ENCODE measurements at regions not wholly inside any gene's neighbourhood (a gene's known extent, or its start where the extent isn't known, plus 50 kb on each side); places are given as distances from the start of the nearest gene placed in this dataset.
"Not testable (repeated sequence)": the region's sequence is repeated elsewhere in the genome, so short reads cannot be mapped to it uniquely, and the experiment has no call there.

DNA sequence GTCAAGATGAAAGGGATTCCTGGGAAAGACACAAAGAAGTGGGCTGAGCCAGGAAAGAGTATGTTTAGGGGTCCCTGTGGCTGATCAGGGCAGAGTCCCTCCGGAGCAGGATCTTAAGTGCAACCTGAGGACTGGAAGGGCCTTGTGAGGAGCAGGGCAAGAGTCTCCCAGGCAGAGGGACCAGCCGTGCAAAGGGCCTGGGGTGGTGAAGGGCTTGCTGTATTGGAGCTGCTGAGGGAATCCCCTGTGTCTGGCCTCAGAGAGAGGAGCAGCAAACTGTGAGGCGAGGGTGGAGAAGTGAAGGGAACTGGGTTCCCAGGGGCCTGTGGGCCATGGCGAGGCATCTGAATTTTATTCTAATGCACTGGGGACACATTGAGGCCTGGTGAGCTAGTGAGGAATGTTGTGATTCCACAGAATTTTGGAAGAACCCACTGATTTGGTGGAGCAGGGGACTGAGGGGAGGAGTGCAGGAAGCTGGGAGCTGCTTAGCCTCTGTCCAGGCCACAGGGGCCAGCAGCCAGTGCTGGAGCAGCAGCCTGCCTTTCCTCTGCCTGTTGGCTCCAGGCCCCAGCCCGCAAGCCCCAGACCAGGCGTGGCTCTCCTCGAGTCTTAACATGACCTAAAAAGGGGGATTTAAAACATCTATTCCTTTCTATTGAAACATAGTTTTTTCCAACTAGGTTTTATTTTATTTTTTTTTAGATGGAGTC, 138.4 kb upstream of the IGFBP3 start:
- Histone ChIP-seq H3K9me3 (ENCODE audit: control insufficient read depth in 2 of 2, low read length in 2 of 2) (no peaks in the 10 kb centered on the region), H3K4me3 (ENCODE audit: low read depth, low read length) (no peak overlapping the region), H3K27ac (ENCODE audit: insufficient read depth, low read length, poor library complexity, severe bottlenecking) (no peak overlapping the region), H3K4me1 (ENCODE audit: control insufficient read depth, insufficient read depth, low read length, poor library complexity, severe bottlenecking) (no peaks in the 10 kb centered on the region), H3K36me3 (ENCODE audit: control insufficient read depth, insufficient read depth, low read length) (no peaks in the 10 kb centered on the region), H3K27me3 (ENCODE audit: control insufficient read depth, insufficient read depth, low read length) (no peaks in the 10 kb centered on the region)
- H3K27ac Mint-ChIP-seq, result no peak overlapping the region
- H3K4me3 Mint-ChIP-seq, result no peak overlapping the region
- H3K36me3 Mint-ChIP-seq, result no peaks in the 10 kb centered on the region
- H3K9me3 Mint-ChIP-seq, result no peaks in the 10 kb centered on the region
- H3K27me3 Mint-ChIP-seq, result no peaks in the 10 kb centered on the region
- no peaks in the 10 kb centered on the region for H3K4me1 Mint-ChIP-seq
- DNase-seq, result no peak
- ATAC-seq (ENCODE audit: low read depth in 2 of 2), result no peak

DNA sequence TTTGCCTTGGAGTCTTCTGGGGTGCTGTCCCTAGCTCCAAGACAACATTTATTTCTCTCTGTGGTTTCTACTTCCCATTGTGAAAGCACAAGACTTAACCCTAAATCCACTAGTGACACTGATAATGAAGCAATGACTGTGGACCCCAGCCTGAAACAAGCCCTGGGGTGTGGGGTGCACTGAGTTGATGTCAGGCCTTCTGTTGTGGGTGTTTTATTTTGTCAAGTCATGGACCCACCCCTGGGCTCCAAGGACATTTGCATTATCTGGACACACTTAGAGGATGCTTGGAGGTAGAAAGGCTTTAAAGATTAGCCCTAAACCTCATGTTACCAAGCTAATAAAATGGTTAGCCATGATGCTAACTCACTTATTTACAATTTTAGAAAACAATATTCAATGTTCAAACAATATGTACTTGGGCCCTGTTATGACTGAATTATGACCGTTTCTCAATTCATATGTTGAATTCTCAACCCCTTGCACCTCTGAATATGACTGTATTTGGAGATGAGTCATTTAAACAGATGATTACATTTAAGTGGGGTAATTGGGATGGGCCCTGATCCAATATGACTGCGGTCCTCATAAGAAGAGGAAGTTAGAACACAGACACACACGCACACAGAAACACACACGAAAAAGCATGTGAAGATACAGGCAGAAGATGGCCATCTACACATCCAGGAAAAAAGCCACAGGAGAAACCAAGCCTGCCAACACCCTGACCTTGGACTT, 137.2 kb upstream of the IGFBP3 start:
- H3K4me3 ChIP-seq (ENCODE audit: low read depth, low read length), result no peak overlapping the region
- no peaks in the 10 kb centered on the region for H3K4me1 ChIP-seq (ENCODE audit: control insufficient read depth, insufficient read depth, low read length, poor library complexity, severe bottlenecking)
- Mint-ChIP-seq H3K9me3 (no peaks in the 10 kb centered on the region), H3K36me3 (no peaks in the 10 kb centered on the region), H3K27ac (no peak overlapping the region), H3K27me3 (no peaks in the 10 kb centered on the region), H3K4me3 (no peak overlapping the region), H3K4me1 (no peaks in the 10 kb centered on the region)
- H3K27ac ChIP-seq (ENCODE audit: insufficient read depth, low read length, poor library complexity, severe bottlenecking), result no peak overlapping the region
- no peaks in the 10 kb centered on the region for H3K9me3 ChIP-seq (ENCODE audit: control insufficient read depth in 2 of 2, low read length in 2 of 2)
- H3K36me3 ChIP-seq (ENCODE audit: control insufficient read depth, insufficient read depth, low read length), result no peaks in the 10 kb centered on the region
- DNase-seq, result no peak
- no peaks in the 10 kb centered on the region for H3K27me3 ChIP-seq (ENCODE audit: control insufficient read depth, insufficient read depth, low read length)
- no peak for ATAC-seq (ENCODE audit: low read depth in 2 of 2)

DNA sequence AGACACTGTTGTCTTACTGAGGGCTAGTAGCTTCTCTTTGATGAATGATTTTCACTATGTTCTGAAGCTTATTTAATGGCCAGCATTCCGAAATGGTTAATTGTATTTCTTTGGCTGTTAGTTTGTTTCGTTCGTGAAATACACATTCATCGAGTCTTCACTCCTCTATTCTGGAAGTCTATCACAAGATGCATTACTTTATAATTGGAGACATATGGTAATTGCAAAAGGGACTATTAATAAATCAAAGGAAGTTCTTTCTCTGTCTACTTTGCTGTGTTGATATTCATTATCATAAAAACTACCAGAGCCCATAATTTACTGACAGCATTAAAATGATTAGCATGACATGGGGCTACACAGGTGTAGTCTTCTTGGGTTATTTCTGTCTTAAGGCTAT, 133.8 kb upstream of the IGFBP3 start:
- no peaks in the 10 kb centered on the region for H3K27me3 Mint-ChIP-seq
- Histone ChIP-seq H3K4me3 (ENCODE audit: low read depth, low read length) (no peak overlapping the region), H3K27ac (ENCODE audit: insufficient read depth, low read length, poor library complexity, severe bottlenecking) (no peak overlapping the region), H3K36me3 (ENCODE audit: control insufficient read depth, insufficient read depth, low read length) (no peaks in the 10 kb centered on the region), H3K4me1 (ENCODE audit: control insufficient read depth, insufficient read depth, low read length, poor library complexity, severe bottlenecking) (no peaks in the 10 kb centered on the region), H3K9me3 (ENCODE audit: control insufficient read depth in 2 of 2, low read length in 2 of 2) (no peaks in the 10 kb centered on the region), H3K27me3 (ENCODE audit: control insufficient read depth, insufficient read depth, low read length) (no peaks in the 10 kb centered on the region)
- no peaks in the 10 kb centered on the region for H3K36me3 Mint-ChIP-seq
- DNase-seq, result no peak
- H3K27ac Mint-ChIP-seq, result no peak overlapping the region
- H3K9me3 Mint-ChIP-seq, result peaks cover 0 to 2% (median 0%) of the 10 kb centered on the region in 7 donors
- H3K4me3 Mint-ChIP-seq, result no peak overlapping the region
- no peaks in the 10 kb centered on the region for H3K4me1 Mint-ChIP-seq
- no peak for ATAC-seq (ENCODE audit: low read depth in 2 of 2)

DNA sequence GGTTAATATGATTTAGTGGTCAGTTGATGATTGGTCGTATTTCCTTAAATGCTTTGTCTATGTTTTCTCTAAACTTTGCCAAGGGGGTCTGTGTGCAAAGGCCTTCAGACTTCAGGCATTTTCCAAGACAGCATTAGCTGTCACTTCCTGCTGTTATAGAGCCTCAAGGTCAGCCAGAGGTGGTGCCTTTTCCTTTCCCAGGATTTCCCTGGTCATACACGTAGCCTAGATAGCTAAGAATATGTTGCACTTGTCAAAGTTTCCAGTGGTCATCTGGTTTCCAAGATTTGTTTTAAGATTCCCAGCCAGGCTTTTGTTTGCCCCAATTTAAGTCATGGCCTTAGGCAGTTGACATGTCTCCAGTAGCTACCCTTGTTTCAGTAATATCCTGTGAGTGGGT, 133.2 kb upstream of the IGFBP3 start:
- H3K27me3 ChIP-seq (ENCODE audit: control insufficient read depth, insufficient read depth, low read length), result no peaks in the 10 kb centered on the region
- no peak for DNase-seq
- H3K4me3 ChIP-seq (ENCODE audit: low read depth, low read length), result no peak overlapping the region
- Mint-ChIP-seq H3K9me3 (peaks cover 0 to 2% (median 0%) of the 10 kb centered on the region in 7 donors), H3K4me3 (no peak overlapping the region), H3K27me3 (no peaks in the 10 kb centered on the region), H3K4me1 (no peaks in the 10 kb centered on the region), H3K27ac (no peak overlapping the region), H3K36me3 (no peaks in the 10 kb centered on the region)
- no peak overlapping the region for H3K27ac ChIP-seq (ENCODE audit: insufficient read depth, low read length, poor library complexity, severe bottlenecking)
- no peaks in the 10 kb centered on the region for H3K4me1 ChIP-seq (ENCODE audit: control insufficient read depth, insufficient read depth, low read length, poor library complexity, severe bottlenecking)
- H3K9me3 ChIP-seq (ENCODE audit: control insufficient read depth in 2 of 2, low read length in 2 of 2), result no peaks in the 10 kb centered on the region
- ATAC-seq (ENCODE audit: low read depth in 2 of 2), result no peak
- H3K36me3 ChIP-seq (ENCODE audit: control insufficient read depth, insufficient read depth, low read length), result no peaks in the 10 kb centered on the region

DNA sequence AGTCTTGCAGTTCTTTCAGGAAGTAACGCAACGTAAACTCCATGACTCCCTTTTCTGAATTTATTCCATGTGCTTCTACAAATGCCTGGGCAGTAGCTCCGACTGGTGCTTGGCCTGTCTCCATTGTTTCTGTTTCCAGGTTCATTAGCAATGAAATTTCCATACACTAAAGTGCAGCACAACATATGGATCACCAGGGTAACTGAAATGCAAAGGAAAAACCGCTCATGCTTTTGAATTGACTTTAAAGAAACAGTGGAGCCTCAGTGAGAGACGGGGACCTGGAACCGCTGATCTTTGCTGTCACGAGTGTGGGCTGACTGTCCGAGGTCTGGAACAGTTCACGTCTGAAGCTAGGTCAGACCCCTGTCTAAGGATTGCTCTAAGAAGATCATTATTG, 126.5 kb upstream of the IGFBP3 start:
- H3K36me3 Mint-ChIP-seq, result no peaks in the 10 kb centered on the region
- no peak overlapping the region for H3K27ac Mint-ChIP-seq
- peaks cover 0 to 2% (median 0%) of the 10 kb centered on the region in 7 donors for H3K9me3 Mint-ChIP-seq
- no peak overlapping the region for H3K27ac ChIP-seq (ENCODE audit: insufficient read depth, low read length, poor library complexity, severe bottlenecking)
- no peak for DNase-seq
- H3K27me3 ChIP-seq (ENCODE audit: control insufficient read depth, insufficient read depth, low read length), result no peaks in the 10 kb centered on the region
- no peaks in the 10 kb centered on the region for H3K9me3 ChIP-seq (ENCODE audit: control insufficient read depth in 2 of 2, low read length in 2 of 2)
- H3K4me1 Mint-ChIP-seq, result no peaks in the 10 kb centered on the region
- H3K4me3 Mint-ChIP-seq, result no peak overlapping the region
- H3K4me3 ChIP-seq (ENCODE audit: low read depth, low read length), result no peak overlapping the region
- no peaks in the 10 kb centered on the region for H3K27me3 Mint-ChIP-seq
- no peak for ATAC-seq (ENCODE audit: low read depth in 2 of 2)
- no peaks in the 10 kb centered on the region for H3K36me3 ChIP-seq (ENCODE audit: control insufficient read depth, insufficient read depth, low read length)
- H3K4me1 ChIP-seq (ENCODE audit: control insufficient read depth, insufficient read depth, low read length, poor library complexity, severe bottlenecking), result no peaks in the 10 kb centered on the region

DNA sequence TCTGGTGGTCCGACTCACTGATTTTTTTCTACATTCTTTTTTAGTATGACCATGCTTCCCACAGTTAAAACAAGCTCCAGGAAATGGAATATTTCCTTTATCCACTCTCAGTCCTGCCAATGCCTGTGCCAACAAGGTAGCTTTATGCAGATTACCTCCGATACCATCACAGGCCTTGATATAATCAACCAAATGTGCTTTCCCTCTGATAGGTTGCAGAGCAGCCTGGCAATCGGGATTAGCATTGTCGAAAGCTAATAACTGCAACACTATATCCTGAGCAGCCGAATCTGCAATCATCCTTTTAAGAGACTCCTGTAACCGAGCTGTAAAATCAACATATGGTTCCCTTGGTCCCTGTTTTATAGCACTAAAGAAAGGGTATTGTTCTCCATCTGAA, 122.3 kb upstream of the IGFBP3 start:
- H3K9me3 ChIP-seq (ENCODE audit: control insufficient read depth in 2 of 2, low read length in 2 of 2); H3K36me3 ChIP-seq (ENCODE audit: control insufficient read depth, insufficient read depth, low read length); H3K4me1 Mint-ChIP-seq; H3K27ac ChIP-seq (ENCODE audit: insufficient read depth, low read length, poor library complexity, severe bottlenecking); H3K27me3 Mint-ChIP-seq; H3K27ac Mint-ChIP-seq; H3K9me3 Mint-ChIP-seq; H3K4me3 Mint-ChIP-seq; DNase-seq; ATAC-seq (ENCODE audit: low read depth in 2 of 2); H3K4me3 ChIP-seq (ENCODE audit: low read depth, low read length); H3K4me1 ChIP-seq (ENCODE audit: control insufficient read depth, insufficient read depth, low read length, poor library complexity, severe bottlenecking); H3K36me3 Mint-ChIP-seq; H3K27me3 ChIP-seq (ENCODE audit: control insufficient read depth, insufficient read depth, low read length): not testable (repeated sequence)

DNA sequence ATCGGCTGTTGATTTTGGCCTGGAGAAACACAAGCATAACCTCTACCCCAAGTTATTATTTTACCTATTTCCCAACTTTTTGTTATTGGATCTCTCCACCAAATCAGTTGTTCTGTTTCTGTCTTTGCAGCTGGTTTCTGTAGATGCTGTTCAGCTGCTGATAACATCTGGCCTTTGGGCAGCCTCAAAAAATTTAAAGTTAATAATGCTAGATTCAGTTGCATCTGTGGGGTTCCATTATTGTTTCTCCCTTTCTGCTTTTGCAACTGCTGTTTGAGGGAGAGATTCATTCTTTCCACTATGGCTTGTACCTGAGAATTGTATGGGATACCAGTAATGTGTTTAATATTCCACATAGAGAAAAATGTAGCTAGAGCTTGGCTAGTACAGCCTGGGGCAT, 118.7 kb upstream of the IGFBP3 start:
- not testable (repeated sequence) for H3K4me3 Mint-ChIP-seq; H3K27ac ChIP-seq (ENCODE audit: insufficient read depth, low read length, poor library complexity, severe bottlenecking); H3K9me3 Mint-ChIP-seq; H3K27me3 Mint-ChIP-seq; H3K36me3 Mint-ChIP-seq; H3K4me1 Mint-ChIP-seq; H3K36me3 ChIP-seq (ENCODE audit: control insufficient read depth, insufficient read depth, low read length); H3K4me1 ChIP-seq (ENCODE audit: control insufficient read depth, insufficient read depth, low read length, poor library complexity, severe bottlenecking); H3K27ac Mint-ChIP-seq; H3K27me3 ChIP-seq (ENCODE audit: control insufficient read depth, insufficient read depth, low read length); H3K4me3 ChIP-seq (ENCODE audit: low read depth, low read length); ATAC-seq (ENCODE audit: low read depth in 2 of 2); DNase-seq; H3K9me3 ChIP-seq (ENCODE audit: control insufficient read depth in 2 of 2, low read length in 2 of 2)

DNA sequence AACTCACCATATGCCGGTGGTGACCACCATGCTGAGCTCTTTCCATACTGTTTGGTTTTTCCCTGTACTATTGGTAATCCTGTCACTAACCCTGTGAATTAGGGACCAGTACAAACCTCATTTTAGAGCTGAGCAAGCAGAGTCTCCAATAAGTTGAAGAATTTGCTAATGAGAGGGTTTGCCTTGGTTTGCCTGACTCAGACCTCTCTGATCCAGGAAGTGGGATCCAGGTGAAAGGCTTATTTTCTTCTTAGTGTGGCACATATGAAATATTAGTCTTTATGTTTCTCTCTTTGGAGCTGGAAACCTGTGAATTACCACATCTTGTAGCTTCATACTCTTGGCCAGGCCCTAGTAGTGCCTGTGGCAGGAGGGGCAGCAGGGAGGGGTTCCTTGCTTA, 114.1 kb upstream of the IGFBP3 start:
- Mint-ChIP-seq H3K4me3 (no peak overlapping the region), H3K27me3 (no peaks in the 10 kb centered on the region), H3K27ac (no peak overlapping the region), H3K4me1 (no peaks in the 10 kb centered on the region), H3K9me3 (no peaks in the 10 kb centered on the region), H3K36me3 (no peaks in the 10 kb centered on the region)
- no peaks in the 10 kb centered on the region for H3K4me1 ChIP-seq (ENCODE audit: control insufficient read depth, insufficient read depth, low read length, poor library complexity, severe bottlenecking)
- ATAC-seq (ENCODE audit: low read depth in 2 of 2), result no peak
- no peak overlapping the region for H3K4me3 ChIP-seq (ENCODE audit: low read depth, low read length)
- no peaks in the 10 kb centered on the region for H3K9me3 ChIP-seq (ENCODE audit: control insufficient read depth in 2 of 2, low read length in 2 of 2)
- no peak for DNase-seq
- no peaks in the 10 kb centered on the region for H3K36me3 ChIP-seq (ENCODE audit: control insufficient read depth, insufficient read depth, low read length)
- no peak overlapping the region for H3K27ac ChIP-seq (ENCODE audit: insufficient read depth, low read length, poor library complexity, severe bottlenecking)
- H3K27me3 ChIP-seq (ENCODE audit: control insufficient read depth, insufficient read depth, low read length), result no peaks in the 10 kb centered on the region
